Right lobe of liver (tissue), 4 donors: ENCODE measurements at regions not wholly inside any gene's neighbourhood (a gene's known extent, or its start where the extent isn't known, plus 50 kb on each side); places are given as distances from the start of the nearest gene placed in this dataset.

Source experiments
- CTCF ChIP-seq, 4 donors: fragments of 200-600 bp in 3 of 4; fragments of 450-650 bp in 1 of 4; IDR thresholded peaks; one replicate each; pipeline versions ENCODE4 v1.5.1 to v1.8.0; 2016 to 2022; ENCODE audit warnings: antibody characterized with exemption in 4 of 4, mild to moderate bottlenecking in 2 of 4
- POLR2A ChIP-seq: fragments of 450-650 bp; IDR thresholded peaks from one replicate; pipeline ENCODE4 v1.6.1; 2017; ENCODE audit warnings: antibody characterized with exemption, mild to moderate bottlenecking
- donor health status: DM: no; HTN: no; CAD: no.
- donor health status: DM: no; HTN: no; CAD: no.
- donor health status: DM: no; HTN: yes; CAD: no.

GRCh38 chr5:12772276-12772675 is 868.0 kb upstream of the CTNND2 start:
- TF ChIP-seq CTCF (IDR thresholded peaks at IDR 0.05): no peak
- TF ChIP-seq POLR2A: no peak
